Stimulated activated CD4-positive, alpha-beta T cell treated with anti-CD3 and anti-CD28 coated beads, Interleukin-4, amount 100 ng/mL, for 24 hours (primary cell): ENCODE measurements at regions not wholly inside any gene's neighbourhood (a gene's known extent, or its start where the extent isn't known, plus 50 kb on each side); places are given as distances from the start of the nearest gene placed in this dataset.
"Not testable (repeated sequence)": the region's sequence is repeated elsewhere in the genome, so short reads cannot be mapped to it uniquely, and the experiment has no call there.

Experiments used
- DNase-seq: peaks from one replicate; pipeline ENCODE4 v3.0.0-alpha.2; 2020

DNA sequence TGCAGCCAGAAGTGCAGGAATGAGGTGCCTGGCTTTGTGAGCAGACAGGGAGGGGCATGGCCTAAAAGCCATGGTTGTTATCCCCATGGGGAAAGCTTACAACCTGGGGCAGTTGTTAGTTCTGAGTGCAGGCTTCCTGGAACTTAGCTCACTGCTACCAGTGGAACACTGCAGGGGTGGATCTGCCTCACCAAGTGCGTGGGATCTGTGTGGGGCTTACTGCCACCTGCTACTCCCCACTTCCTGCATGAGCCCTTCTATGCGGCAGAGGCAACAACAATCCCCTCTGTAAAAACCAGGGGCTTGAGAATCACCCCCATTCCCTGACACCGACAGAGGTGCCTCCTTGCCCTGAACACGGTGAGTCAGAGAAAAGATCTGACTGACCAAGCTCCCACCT, 174.6 kb downstream of the SPIN4 start:
- not testable (repeated sequence) for DNase-seq

DNA sequence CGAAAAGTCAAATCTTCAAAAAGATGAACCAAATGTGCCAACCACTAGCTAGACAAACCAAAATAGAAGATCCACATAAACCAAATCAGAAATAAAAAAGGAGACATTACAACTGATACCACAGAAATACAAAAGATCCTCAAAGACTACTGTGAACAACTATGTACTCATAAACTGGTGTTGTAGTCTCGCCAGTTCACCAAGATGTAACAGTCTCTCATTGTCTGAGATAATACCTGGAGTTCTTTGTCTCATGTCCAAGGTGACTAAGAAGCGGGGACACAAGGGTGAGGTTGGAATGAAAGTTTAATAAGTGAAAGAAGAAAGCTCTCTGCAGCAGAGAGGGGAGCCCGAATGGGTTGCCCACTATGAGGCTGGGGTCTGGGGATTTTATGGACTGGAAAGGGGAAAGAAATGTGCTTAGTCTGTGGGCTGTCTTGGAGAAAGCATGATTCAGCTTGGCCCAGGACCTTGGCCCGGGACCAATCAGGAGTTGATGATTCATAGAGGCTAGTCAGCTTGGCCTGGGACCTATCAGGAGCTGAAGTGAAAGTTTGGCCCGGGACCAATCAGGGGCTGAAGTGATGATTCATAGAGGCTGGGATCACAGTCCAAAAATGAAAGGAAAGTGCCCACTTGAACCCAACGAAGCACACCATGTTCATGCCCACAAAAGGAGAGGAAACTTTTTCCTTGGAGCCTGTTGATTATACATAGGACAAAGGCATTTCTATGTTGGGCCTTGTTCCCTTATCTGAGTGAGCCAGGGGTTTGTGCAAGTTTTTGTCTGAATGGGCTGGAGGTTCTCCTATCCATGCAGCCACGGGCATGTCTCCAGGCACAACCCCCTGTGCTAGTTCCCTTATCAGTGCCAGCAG, 177.1 kb downstream of the SPIN4 start:
- DNase-seq: not testable (repeated sequence)

DNA sequence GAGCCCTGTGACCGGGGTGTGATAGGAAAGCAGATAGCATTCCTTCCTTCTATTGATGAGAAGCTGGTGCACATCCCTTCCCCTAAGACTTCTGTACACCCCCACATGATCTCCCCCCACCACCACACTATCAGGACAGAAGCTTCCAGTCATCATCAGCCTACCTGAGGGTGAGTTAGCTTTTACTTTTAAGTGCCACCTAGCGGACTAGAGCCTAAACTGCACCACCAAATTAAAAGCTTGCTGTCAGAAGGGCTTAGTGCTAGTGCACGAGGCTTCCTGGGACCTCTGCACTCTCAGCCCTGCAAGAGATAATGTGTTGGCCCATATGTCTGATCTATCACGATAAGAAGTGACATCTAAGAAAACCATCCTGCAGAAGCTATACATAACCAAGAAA, 181.7 kb downstream of the SPIN4 start:
- not testable (repeated sequence) for DNase-seq

DNA sequence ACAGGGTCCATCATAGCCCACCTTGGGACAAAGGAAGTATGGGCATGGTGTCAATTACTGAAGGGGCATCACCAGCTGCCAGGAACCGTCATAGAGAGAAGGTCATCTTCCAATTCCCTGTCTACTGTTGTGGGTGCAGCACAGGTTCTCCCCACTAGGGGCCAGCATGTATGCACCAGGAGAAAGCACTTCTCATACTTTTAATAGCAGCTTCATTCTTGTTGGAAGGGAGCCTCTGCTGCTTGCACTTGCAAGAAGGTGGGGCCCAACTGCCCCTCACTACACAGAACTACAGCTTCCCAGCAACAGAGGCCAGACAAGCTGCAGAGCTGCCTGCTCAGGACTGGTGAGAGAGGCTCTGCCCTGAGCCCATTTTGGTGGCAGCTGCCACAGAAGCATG, 182.2 kb downstream of the SPIN4 start:
- DNase-seq: not testable (repeated sequence)

DNA sequence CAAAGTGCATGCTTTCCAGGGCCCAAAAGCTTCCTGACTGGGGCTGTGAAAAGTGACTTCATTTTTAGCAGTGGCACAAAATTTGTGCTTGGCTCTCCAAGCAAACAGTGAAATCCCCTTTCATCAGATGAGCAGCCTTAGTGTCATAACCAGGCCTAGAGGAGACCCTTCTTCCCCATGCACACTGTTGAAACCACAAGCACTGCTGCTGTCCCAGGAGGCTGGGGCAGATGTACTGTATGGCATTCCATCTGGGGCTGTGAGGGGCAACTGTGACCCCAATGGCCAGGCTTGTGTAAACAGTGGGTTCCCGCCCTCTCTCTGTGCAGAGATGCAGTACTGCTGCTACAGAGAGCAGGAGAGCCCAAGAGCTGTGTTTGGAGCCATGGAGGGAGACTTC, 184.1 kb downstream of the SPIN4 start:
- DNase-seq: not testable (repeated sequence)

DNA sequence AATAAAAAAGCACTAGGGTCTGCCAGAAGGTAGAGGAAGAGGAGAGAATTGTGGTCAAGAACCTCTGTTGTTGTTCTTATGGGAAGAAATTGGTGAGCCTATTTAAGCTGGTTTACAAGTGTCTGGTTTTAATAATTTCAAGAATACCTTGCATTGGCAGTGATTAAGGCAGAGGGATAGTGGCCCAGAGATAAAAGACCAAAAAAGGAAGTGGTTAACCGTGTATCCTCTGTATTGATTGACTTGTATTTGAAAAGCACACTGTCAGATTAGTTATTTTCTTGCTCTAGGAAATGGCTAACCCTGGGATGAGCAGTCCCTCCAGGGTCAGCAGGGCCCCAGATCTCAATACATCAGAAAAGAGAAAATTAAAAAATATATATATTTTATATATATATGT, 190.1 kb downstream of the SPIN4 start:
- not testable (repeated sequence) for DNase-seq

DNA sequence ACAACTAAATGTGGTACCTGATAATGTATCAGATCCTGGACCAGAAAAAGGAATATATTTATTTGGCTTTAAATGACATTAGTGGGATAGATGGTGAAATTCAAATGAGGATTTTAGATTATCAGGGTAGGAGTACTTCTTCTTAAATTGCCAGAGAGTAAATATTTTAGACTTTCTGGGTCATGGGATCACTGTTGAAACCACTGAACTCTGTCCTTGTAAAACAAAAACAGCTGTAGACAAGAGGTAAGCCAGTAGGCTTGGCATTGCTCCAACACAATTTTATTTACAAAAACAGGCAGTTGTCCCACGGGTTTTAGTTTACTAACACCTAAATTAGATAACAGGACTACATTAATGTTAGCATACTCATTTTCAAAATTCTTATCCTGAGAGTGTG, 190.8 kb downstream of the SPIN4 start:
- DNase-seq: not testable (repeated sequence)

DNA sequence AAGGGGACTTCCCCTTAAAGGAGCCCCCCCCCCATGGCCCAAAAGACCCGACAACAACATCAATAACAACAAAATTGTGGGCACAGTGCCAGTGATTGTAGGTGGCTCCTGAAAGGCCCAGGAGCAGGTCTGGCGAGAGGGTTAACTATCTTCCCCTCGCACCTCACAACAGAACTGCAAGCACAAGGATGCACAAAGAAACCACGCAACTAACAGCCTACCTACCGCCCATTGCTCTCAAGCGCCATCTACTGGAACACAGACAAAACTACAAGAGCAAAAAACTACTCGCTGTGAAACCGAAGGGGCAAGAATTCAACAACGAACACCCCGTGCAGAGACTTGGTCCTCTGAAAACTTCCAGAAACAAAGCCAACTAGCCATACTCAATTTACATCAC, 205.6 kb downstream of the SPIN4 start:
- DNase-seq: not testable (repeated sequence)

DNA sequence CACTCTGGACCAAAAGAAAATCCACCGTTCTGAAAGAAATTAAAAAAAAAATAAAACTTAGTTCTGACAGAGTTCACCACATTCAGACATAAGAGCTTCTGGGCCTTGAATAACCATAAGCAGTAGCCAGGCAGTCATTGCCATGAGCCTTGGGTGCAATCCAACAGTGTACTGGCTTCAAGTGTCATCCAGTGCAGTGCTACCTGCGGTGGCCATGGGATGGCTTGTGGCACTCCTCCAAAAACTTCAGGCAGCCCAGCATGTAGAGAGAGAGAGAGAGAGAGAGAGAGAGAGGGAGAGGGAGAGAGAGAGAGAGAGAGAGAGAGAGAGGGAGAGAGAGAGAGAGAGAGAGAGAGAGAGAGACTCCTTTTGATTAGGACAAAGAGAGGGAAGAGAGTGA, 208.5 kb downstream of the SPIN4 start:
- DNase-seq: not testable (repeated sequence)

DNA sequence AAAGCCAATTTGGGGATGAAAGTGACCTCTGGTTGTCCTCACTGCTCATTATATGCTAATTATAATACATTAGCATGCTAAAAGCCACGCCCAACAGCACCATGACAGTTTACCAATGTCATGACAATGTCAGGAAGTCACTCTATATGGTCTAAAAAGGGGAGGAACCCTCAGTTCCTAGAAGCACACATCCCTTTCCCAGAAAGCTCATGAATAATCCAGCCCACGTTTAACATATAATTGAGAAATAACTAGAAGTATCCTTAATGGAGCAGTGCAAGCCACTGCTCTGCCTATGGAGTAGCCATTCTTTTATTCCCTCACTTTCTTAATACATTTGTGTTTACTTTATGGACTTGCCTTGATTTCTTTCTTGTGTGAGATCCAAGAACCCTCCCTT, 215.3 kb downstream of the SPIN4 start:
- DNase-seq: not testable (repeated sequence)

DNA sequence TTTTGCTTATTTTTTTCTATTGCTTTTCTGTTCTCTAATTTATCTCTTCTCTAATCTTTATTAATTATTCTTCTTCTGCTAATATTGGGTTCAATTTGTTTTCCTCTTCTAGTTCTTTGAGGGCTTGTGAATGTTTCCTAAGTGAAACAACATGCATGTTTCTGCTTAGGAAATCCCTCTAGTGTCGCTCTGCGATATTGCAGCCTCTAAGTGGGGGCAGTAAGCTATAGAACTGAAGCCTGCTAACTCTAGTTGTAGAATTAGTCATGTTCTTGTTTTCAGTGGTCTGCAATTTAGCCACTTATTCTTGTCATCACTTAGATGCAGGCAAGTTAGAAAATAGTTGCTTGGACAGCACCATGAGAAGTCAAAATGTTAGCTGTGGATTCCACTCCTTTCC, 222.6 kb downstream of the SPIN4 start:
- peak; percentile 3 for DNase-seq

DNA sequence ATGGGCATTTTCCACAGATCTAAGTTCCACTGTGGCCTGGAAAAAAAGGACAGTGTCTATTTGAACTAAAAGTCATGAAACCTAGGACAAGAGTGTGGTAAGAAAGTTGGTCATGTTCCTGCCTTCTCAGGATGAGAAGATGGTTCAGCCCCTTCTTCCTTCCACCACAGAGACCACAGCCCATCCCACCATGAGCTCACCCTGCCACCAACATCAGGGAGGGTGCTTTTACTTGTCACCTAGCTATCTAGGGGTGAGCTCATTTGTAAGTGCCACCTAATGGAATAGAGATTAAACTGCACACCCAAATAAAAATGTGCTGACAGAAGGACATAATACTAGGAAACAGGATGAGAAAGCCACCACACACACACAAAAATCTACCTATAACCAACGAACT, 235.9 kb downstream of the SPIN4 start:
- DNase-seq: no peak

DNA sequence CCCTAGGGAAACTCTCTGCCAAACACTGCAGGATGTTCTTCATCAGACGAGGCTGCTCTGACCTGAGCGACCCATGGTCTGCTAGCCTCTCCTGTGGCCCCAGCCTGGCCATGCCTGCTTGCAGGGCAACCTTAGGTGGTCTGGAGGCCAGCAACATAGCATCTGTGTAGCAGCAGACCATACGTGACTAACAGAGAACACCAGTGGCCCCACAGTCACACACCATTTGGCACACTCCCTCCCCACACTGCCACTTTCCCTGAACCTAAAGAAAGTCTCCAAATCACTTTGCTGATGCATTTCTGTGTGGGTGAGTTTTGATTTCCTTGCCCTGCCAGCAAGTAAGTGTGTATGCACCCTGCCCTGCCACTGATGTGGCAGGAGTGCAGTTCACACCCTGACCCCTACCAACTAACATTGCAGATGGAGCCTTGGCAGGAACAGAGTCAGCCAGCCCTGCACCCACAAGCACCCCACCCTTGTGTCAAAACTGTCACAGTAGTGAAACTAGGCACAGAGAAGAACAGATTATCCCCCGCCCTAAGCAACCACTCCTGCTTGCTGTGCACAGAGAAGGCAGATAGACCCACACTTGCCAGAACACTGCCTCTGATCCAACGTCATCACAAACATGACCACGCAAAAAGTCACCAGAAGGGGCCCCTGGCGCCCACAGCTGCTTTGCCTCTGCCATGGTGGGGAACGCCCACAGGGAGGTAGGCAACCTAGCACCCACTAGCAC, 249.1 kb downstream of the SPIN4 start:
- no peak for DNase-seq

DNA sequence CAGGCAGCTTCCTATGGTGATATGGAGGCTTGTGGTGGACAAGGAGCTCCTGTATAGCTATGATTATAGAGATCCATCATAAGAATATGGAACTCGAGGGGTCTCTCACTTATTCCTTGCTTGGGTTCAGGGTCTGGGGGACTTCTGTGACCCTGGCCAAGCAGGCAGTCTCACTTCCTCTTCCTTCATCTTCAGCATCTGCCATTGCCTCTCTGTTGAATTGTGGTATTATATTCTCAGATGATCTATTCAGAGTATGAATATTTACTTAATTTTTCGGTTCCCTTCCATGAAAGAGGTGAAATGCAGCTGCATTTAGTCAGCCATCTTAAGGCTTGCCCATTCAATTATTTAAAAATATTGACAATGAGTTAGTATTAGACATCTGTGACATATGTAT, 292.9 kb downstream of the SPIN4 start:
- DNase-seq: no peak

DNA sequence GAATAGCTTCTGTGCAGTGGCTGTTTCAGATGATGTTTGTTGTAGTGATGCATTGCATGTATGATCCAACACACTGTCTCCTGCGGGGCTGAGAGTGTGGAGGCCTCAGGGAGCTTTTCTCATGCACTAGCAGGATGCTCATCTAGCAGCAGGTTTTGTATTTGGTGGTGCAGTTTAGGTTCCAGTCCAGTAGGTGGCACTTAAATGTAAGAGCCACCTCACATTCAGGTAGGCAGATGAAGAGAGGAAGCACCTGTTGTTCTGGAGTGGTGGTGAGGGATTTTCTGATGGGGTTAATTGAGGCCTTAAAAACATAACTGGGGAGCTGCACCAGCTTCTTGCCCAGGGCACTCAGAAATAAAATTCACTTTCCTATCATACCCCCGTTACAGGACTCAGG, 300.9 kb downstream of the SPIN4 start:
- no peak for DNase-seq

DNA sequence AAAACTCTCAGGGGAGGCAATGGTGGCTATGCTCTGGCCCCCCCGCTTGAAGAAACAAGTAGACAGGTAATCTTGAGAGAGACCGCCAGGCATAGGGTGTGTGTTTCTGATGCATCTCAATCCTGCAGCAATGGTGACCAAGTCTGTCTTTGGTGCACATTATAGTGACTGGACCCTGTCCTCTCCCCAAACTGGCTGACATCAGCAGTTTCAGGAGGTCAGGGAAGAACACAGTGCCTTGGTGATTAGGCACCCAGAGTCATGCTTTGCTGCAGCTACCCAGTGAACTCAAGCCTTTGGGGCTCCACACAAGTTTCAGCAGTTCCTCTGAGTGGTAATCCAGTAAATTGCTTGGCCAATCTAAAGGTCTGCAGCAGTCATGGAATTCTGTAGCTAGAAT, 318.3 kb downstream of the SPIN4 start:
- DNase-seq: no peak

DNA sequence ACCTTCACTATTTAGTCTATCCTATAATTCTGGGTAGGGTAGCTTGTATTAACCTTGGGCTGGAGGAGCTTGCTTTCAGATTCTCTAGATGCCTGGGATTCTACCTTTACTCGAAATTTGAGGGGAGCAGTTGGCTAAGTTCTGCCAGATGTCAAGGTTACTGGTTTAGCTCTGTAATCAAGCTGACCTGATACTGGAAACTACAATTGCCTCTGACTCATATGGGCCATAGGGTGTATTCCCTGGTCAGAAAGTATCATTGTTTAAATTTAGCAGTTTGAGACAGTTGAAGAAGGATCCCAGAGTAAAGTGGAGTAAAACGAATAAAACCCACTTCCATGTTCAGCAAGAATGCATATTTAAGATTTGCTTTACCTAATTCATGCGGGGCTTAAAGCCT, 337.6 kb downstream of the SPIN4 start:
- no peak for DNase-seq

DNA sequence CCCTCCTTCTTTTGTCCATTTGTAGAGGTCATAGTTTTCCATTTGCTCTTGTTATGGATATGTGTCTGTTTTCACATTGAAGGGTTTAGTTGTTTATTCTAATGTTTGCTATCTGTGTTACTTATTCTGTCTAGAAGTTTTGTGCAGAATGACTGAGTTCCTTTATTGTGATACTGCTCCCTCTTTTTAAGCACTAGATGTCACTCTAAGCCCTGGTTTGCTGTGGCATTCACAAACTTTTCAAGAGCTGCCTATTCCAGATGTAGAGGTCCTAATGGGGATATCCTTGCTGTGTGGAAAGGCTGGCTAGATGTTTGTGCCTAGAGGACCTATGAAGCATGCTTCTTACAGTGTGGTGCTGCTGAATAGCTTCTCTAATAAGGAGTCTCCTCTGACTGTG, 338.6 kb downstream of the SPIN4 start:
- no peak for DNase-seq

DNA sequence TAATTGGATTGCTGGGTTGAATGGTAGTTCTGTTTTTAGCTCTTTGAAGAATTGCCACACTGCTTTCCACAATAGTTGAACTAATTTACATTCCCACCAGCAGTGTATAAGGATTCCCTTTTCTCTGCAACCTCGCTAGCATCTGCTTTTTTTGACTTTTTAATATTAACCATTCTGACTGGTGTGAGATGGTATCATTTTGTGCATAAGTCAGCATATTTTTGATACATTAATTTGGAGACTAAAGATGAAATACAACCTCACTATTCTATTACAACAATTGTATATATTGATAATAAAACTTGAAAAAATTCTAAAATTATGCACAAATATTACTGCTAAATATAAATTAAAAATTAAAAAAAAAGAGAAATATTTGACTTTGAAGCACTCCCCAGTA, 350.9 kb downstream of the SPIN4 start:
- not testable (repeated sequence) for DNase-seq
